ENCODE measurements at regions not wholly inside any gene's neighbourhood (a gene's known extent, or its start where the extent isn't known, plus 50 kb on each side); places are given as distances from the start of the nearest gene placed in this dataset.
"Not testable (repeated sequence)": the region's sequence is repeated elsewhere in the genome, so short reads cannot be mapped to it uniquely, and the experiment has no call there.

- DNase-seq = no peak
These were observed 81.8 kb upstream of the CREB5 start for GRCh38 chr7:28330384-28331070.

DNA sequence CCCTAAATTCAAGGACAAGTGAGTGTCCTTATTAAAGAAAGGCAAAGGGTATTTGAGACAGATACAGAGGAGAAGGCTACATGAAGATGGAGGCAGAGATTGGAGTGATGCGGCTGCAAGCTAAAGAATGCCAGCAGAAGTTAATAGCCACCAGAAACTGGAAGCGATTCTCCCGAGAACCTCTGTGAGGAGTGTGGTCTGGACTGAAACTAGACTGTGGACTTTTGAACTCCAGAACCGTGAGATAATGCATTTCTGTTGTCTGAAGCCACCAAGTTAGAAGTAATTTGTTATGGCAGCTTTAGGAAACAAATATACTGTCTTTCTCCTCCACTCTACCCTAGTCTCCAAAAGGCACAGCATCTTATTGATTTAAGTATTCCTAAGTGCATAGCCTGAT, 80.3 kb upstream of the CREB5 start:
- no peak for DNase-seq

DNA sequence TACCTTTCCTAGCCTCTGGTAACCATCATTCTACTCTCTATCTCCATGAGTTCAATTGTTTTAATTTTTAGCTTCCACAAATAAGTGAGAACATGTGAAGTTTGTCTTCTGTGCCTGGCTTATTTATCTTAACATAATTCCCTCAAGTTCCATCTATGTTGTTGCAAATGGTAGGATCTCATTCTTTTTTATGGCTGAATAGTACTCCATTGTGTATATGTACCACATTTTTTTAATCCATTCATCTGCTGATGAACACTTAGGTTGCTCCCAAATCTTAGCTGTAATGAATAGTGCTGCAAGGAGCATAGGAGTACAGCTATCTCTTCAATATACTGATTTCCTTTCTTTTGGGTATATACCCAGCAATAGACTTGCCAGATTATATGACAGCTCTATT, 78.8 kb upstream of the CREB5 start:
- not testable (repeated sequence) for DNase-seq

DNA sequence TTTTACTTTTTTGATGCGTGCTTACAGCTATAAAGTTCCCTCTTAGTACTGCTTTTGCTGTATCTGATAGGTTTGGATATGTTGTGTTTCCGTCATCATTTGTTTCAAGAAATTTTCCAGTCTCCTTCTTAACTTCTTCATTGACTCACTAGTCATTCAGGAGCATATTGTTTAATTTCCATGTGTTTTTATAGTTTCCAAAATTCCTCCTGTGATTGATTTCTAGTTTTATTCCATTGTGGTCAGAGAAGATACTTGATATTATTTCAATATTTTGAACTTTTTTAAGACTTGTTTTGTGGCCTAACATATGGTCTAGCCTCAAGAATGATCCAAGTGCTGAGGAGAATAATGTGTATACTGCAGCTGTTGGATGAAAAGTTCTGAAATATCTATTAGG, 75.5 kb upstream of the CREB5 start:
- DNase-seq = no peak

- DNase-seq = no peak
These were observed 74.3 kb upstream of the CREB5 start for GRCh38 chr7:28338041-28338440.

DNA sequence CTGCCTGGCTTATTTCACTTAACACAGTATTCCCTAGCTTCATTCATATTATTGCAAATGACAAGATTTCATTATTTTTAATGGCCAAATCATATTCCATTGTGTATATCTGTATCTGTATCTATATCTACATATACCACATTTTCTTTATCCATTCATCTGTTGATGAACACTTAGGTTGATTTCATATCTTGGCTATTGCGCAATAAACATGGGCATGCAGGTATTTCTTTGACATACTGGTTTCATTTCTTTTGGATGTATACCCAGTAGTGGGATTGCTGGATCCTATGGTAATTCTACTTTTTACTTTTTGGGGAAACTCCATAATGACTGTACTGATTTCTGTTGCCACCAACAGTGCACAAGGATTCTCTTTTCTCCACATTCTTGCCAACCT, 68.9 kb upstream of the CREB5 start:
- no peak for DNase-seq

DNA sequence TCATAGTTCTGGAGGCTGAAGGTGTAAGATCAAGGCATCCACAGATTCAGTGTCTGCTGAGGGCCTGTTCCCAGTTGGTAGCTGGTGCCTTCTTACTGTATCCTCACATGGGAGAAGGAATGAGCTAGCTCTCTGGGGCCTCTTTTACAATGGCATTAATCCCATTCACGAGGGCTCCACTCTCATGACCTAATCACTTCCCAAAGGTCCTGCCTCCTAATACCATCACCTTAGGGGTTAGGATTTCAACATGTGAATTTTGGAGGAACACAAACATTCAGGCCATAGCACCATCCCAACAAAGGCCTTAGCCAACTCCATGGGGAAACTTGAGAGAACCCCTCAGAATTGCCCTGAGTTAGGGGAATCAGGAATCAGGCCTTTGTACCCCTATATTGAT, 66.1 kb upstream of the CREB5 start:
- DNase-seq = no peak

GRCh38 chr7:28346676-28347363, 65.5 kb upstream of the CREB5 start:
- DNase-seq = no peak

DNA sequence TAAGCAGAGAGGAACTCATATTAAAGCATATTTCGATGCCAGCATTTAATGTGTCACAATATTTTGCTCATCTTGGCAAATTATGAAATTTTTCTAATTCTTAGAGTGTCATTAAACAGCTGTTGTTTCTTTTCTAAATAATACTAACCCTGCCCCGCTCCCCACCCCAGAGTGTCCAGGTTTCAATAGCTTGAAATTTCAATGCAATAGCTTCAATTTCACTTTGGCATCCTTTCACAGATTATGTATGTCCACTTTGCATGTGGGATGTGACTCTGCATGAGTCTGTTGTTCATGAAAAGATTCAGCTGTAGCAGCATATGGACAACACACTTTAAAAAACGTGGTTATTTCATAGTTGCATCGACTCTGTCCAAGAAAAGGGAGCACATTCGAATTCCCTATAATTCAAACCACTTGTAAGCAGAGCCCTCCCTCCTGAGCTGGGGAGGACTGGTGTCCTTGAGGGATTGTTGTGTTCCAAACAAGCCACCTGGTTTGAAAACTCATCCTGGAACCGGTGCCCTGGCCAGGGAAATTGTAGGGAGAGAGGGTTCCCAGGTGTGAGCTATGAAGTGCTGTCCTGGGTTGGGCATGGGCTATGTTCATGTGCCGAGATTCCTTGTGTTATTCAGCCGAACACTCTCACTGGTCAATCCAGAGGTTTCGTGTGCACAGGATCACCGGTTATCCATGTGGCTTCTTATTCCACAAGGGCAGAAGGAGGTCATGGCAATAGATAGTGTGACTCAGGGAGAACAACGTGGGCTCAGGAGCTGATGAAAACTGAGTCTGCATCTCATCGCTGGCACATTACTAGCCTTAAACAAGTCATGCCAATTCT, 64.6 kb upstream of the CREB5 start:
- DNase-seq = no peak

DNA sequence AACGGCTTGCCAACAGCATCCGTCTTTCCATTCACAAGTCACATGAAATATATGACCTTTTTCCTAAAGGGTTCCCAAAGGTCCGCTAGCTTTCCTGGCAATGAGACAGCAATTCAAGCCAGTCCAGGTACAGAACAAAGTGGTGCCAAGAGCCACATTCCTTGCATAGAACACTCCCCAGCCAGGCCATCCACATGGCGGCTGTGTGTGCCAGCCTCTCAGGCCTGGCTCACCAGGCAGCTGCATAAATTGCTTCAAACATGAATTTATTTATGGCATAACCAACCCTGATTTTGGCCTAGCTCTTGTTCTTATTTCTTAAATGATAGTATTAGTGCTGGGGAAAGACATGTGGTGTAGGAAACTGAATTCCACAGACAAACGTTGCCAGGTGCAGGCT, 63.7 kb upstream of the CREB5 start:
- DNase-seq = no peak

DNA sequence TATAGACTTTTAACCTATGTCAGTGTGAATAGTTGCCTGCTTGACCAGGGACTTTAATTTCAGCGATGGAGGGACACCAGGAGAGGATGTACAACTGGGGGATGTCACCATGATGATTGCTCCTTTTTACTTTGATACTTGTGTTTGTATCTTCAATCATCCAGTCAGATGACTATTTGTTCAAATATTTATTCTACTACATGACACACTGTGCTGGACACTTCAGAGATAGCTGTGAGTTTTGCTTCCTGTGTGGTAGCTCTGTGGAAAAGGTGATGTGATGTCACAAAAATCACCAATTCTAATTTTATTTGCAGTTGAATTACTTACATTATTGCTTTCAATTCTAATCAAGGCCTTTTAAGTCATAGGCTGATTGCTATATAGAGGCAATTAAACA, 62.7 kb upstream of the CREB5 start:
- no peak for DNase-seq

GRCh38 chr7:28350662-28351061, 61.7 kb upstream of the CREB5 start:
- DNase-seq = no peak

GRCh38 chr7:28351450-28351849, 60.9 kb upstream of the CREB5 start:
- no peak for DNase-seq

DNA sequence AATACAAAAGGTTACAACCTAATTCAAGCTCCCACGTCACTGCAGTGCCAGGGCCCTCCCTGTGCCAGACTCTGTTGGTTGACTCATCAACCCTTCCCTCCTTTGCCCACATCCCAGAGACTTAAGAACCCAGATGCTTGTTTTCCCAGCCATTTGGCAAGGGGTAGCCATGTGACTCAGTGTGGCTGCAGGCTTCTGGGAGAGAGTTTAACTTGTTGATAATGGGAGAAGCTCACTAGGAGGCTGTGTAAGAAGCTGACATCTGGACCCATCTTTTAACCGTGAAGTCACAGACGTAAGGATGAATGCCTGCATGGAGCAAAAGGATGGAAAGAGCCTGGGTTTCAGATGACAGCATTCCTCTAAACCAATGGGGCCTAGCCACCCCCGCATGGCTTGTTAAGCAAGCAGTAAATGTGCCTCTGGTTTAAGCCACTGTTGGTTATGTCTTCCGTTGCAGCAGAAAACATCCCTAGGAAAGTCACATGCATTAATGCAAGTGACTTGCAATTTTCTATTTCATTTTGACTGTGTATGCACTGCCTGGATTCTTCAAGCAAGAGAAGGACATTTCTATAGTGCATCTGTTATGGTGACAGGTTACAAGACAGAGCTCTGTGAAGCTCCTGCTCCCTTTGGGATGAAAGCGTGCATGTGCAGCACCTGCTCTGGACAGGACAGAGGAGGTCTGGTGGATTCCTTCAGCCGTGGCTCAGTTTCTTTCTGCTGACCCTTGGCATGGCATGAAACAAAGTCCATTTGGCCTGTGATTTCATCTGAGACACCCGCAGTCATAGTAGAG, 57.5 kb upstream of the CREB5 start:
- DNase-seq = no peak

- DNase-seq = no peak
These were observed 56.5 kb upstream of the CREB5 start for GRCh38 chr7:28355635-28356319.

GRCh38 chr7:28356619-28357018, 55.7 kb upstream of the CREB5 start:
- DNase-seq = no peak

DNA sequence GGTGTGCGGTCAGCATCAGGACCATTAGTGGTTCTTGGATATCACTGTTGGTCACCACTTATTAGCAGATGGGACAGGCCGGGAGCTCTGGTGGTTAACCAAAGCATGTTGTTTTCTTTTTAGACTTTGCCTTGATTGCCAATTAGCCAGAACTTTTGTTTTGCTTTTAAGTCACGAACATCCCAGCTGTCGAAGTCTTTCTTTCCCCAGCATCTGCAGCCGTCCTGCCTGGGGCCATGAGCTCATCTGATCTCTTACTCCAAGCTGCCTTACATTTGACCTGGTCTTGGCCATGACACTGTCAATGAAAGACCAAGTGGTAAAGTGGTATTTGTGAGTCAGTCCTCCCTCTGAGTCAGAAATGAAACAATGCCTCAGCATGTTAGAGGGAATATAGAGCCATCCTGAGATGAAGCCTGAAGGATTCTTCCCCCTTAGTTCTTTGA, 53.9 kb upstream of the CREB5 start:
- DNase-seq = no peak

- DNase-seq = no peak
These were observed 51.6 kb upstream of the CREB5 start for GRCh38 chr7:28360739-28361138.

DNA sequence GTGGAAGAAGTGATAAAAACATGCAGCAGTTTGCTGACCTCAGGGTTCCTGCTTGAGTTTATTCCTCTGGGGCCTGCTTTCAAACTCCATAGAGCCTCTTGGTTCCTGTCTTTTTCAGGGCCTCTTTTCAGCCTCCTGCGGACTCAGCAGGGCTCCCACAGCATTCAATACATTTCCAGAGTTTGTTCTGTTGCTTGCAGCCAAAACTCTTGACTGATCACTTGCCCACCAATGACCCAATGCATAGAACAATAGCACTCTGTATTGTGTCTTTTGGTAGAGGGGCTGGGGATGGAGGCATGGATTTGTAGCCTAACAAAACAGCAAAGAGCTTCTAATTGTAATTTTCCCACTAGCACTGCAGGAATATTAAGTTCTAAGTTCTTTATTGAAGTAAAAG, 50.8 kb upstream of the CREB5 start:
- no peak for DNase-seq

- no peak for DNase-seq
These were observed 50.1 kb upstream of the CREB5 start for GRCh38 chr7:28362182-28362581.
